Fibroblast of villous mesenchyme (primary cell): ENCODE measurements at regions not wholly inside any gene's neighbourhood (a gene's known extent, or its start where the extent isn't known, plus 50 kb on each side); places are given as distances from the start of the nearest gene placed in this dataset.

ENCODE experiments used
- DNase-seq: peaks from one replicate; pipeline ENCODE4 v3.0.0-alpha.2; 2010; ENCODE audit warnings: low read depth
- H3K4me3 ChIP-seq: 2 replicates; pipeline ENCODE4 v1.5.1; 2011; ENCODE audit warnings: low read depth, mild to moderate bottlenecking, low read length
- TF ChIP-seq, protein P1 (sequence below): IDR thresholded peaks from 2 replicates; pipeline ENCODE4 v1.5.1; 2012; ENCODE audit warnings: low read depth, mild to moderate bottlenecking, low read length; ENCODE audit not compliant: insufficient read depth

DNA sequence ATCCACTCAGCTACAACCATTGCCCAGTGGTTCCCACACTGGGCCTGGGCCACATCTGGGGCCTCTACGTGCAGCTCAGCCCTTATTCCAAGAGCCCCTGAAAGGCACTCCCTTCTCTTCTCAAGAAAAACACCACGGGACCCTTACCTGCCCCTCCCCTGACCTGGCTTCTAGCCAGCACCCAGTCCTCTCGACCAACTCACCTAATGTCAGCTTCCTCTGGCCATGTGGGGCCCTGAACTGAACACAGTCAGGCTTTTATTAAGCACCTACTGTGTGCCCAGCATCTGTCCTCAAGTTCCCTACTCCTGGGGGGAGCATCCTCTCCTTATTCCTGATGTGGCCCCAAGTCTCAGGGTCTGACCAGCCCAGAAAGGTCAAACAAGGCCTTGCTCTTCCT is 208.4 kb downstream of the MATN1 start:
- TF ChIP-seq, protein P1, sequence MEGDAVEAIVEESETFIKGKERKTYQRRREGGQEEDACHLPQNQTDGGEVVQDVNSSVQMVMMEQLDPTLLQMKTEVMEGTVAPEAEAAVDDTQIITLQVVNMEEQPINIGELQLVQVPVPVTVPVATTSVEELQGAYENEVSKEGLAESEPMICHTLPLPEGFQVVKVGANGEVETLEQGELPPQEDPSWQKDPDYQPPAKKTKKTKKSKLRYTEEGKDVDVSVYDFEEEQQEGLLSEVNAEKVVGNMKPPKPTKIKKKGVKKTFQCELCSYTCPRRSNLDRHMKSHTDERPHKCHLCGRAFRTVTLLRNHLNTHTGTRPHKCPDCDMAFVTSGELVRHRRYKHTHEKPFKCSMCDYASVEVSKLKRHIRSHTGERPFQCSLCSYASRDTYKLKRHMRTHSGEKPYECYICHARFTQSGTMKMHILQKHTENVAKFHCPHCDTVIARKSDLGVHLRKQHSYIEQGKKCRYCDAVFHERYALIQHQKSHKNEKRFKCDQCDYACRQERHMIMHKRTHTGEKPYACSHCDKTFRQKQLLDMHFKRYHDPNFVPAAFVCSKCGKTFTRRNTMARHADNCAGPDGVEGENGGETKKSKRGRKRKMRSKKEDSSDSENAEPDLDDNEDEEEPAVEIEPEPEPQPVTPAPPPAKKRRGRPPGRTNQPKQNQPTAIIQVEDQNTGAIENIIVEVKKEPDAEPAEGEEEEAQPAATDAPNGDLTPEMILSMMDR, result no peak
- no peak overlapping the region for H3K4me3 ChIP-seq
- no peak for DNase-seq

DNA sequence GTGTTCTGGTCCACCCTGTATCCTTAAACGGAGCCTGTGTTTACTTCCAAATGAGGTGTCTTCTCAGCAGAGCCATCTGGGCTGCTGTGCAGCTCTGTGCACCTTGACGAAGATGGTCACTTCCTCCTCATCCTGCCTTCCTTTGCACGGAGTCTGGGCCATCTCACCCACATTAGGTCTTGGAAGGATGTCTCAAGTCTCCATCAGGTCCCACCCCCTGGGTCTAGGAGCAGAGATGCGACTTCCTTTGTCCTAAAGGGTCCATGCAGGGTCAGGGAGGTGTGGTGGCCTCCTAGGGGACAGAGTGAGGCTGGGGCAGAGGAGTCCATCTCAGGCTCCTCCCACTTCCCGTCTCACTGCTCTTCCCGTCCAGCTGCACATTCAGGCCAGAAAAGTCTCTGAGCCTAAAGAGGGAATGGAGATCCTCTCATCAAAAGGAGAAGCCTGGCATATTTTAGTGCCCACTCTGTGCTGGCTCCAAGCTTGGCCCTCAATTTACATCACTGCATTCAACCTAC is 209.2 kb downstream of the MATN1 start:
- TF ChIP-seq, protein P1, result no peak
- no peak overlapping the region for H3K4me3 ChIP-seq
- DNase-seq, result no peak

DNA sequence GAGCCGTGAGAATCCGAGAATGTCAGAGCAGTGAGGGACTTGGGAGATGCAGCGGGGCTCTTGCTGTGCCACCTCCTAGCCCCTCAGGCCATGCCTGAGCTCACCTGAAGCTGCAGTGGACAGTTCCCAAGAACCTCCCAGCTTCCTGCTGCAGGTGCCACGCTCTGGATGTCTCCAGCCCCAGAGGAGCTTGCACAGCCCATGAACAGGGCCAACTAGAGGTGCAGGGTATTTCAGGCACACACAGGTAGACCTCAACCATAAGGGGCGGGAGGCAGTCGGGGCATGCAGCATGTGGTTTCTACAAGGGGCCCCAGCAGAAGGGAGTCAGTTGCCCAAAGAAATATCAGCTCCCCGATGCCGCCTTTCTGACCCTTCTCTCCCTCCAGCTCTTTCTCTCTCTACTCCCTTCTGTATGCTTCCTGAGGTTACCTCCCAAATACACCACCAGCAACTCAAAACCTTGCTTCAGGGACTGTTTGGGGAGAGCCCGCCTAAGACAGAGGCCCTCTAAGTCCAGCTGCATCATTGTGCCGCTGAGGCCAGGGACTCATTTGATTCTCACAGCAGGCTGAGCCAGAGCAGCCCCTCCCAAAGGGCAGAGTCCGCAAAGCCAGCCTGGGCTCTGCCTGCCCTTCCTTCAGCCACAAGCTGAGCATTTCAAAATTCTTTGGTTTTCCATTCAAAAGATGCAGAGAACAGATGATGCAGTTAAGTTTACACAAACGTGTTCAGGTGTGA is 209.8 kb downstream of the MATN1 start:
- TF ChIP-seq, protein P1, result no peak
- H3K4me3 ChIP-seq, result no peak overlapping the region
- no peak for DNase-seq

DNA sequence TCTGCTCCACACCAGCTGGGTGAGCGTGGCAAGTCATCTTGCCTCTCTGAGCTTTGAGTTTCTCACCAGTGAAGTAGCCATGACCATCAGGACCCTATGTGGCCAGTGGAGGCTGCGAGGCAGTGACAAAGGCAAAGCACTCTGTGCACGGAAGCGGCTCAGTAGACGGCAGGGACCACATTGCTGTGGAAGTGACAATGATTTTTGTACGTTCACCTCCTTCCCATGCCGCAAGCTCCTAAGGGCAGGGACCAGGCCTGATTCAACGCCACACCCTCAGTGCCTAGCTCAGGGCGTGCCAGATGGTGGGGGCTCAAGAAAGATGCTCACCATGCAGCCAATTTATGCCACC is 210.5 kb downstream of the MATN1 start:
- DNase-seq, result no peak
- TF ChIP-seq, protein P1, result no peak
- H3K4me3 ChIP-seq, result no peak overlapping the region

GRCh38 chr1:30511991-30512913 is 211.1 kb downstream of the MATN1 start:
- no peak for DNase-seq
- no peak overlapping the region for H3K4me3 ChIP-seq
- TF ChIP-seq, protein P1, result no peak

- no peak for DNase-seq
- no peak overlapping the region for H3K4me3 ChIP-seq
- TF ChIP-seq, protein P1, result no peak
Measured at GRCh38 chr1:30511563-30511962, 211.8 kb downstream of the MATN1 start.
